Testis (tissue), 2 donors: ENCODE measurements at regions not wholly inside any gene's neighbourhood (a gene's known extent, or its start where the extent isn't known, plus 50 kb on each side); places are given as distances from the start of the nearest gene placed in this dataset.

Experiments
- DNase-seq: peaks from one replicate; pipeline ENCODE4 v3.0.0-alpha.2; 2019
- H3K27ac ChIP-seq, 2 donors: fragments of 200-600 bp; sonication (generic); one replicate each; pipeline ENCODE4 v1.5.1; 2019
- H3K27me3 ChIP-seq: fragments of 200-600 bp; sonication (generic); one replicate; pipeline ENCODE4 v1.5.1; 2019
- H3K36me3 ChIP-seq: fragments of 200-600 bp; sonication (generic); one replicate; pipeline ENCODE4 v1.5.1; 2017; ENCODE audit warnings: low read depth; ENCODE audit errors: missing control alignments
- H3K4me1 ChIP-seq: fragments of 200-600 bp; sonication (generic); one replicate; pipeline ENCODE4 v1.5.1; 2019
- H3K4me3 ChIP-seq, 2 donors: fragments of 200-600 bp; sonication (generic); one replicate each; pipeline ENCODE4 v1.5.1; 2017 to 2019
- H3K9me3 ChIP-seq: fragments of 200-600 bp; sonication (generic); one replicate; pipeline ENCODE4 v1.5.1; 2017
- CTCF ChIP-seq, 3 experiments: fragments of 450-650 bp in 2 of 3; fragments of 200-600 bp in 1 of 3; sonication (generic) in 1 of 3; IDR thresholded peaks; one replicate each; pipeline ENCODE4 v1.5.1; 2016 to 2019; ENCODE audit warnings: antibody characterized with exemption in 3 of 3, mild to moderate bottlenecking in 2 of 3, moderate library complexity in 1 of 3
- POLR2A ChIP-seq: fragments of 450-650 bp; IDR thresholded peaks from one replicate; pipeline ENCODE4 v1.6.1; 2017; ENCODE audit warnings: antibody characterized with exemption, mild to moderate bottlenecking, moderate library complexity
- WGBS, 2 donors: methylation state at CpG; one replicate each; pipeline ENCODE4 v1.1.5; 2018; 5-methylcytosine and 5-hydroxymethylcytosine counted together
- intact Hi-C: fragments of 100-400 bp; cut with DNase I; formaldehyde crosslinking; loops from one replicate; pipeline ENCODE4 v1.15.1; 2023; ENCODE audit warnings: low total_unique reads

GRCh38 chr13:63625869-63626268, 2210.2 kb upstream of the PCDH20 start:
- DNase-seq = no peak
- intact Hi-C loops = no loop called here
- no peaks in the 10 kb centered on the region for H3K4me1 ChIP-seq

GRCh38 chr13:63614874-63615612, 2199.4 kb upstream of the PCDH20 start:
- H3K27ac ChIP-seq = no peak overlapping the region
- TF ChIP-seq CTCF (IDR thresholded peaks at IDR 0.05) (no peak), POLR2A (no peak)
- intact Hi-C loops = no loop called here
- H3K36me3 ChIP-seq = no peaks in the 10 kb centered on the region
- H3K4me3 ChIP-seq = no peak overlapping the region
- H3K4me1 ChIP-seq = no peaks in the 10 kb centered on the region
- WGBS, 2 donors = 76 to 79% methylated on average over 5 of the region's 5 CpGs
- DNase-seq = no peak
- H3K27me3 ChIP-seq = no peaks in the 10 kb centered on the region
- H3K9me3 ChIP-seq = no peaks in the 10 kb centered on the region

More at GRCh38 chr13:63625869-63626268, 2210.2 kb upstream of the PCDH20 start:
- Histone ChIP-seq H3K4me3 (no peak overlapping the region), H3K9me3 (no peaks in the 10 kb centered on the region), H3K27me3 (no peaks in the 10 kb centered on the region), H3K27ac (no peak overlapping the region), H3K36me3 (no peaks in the 10 kb centered on the region)
- no peak for TF ChIP-seq POLR2A
- TF ChIP-seq CTCF (IDR thresholded peaks at IDR 0.05) = no peak
- WGBS, 2 donors = 56 to 80% methylated on average over 1 of the region's 1 CpG

- no peak for DNase-seq
- WGBS, 2 donors = 94 to 98% methylated on average over 1 of the region's 1 CpG
- Histone ChIP-seq H3K4me1 (no peaks in the 10 kb centered on the region), H3K27me3 (no peaks in the 10 kb centered on the region), H3K4me3 (no peak overlapping the region), H3K27ac (no peak overlapping the region), H3K9me3 (no peaks in the 10 kb centered on the region), H3K36me3 (no peaks in the 10 kb centered on the region)
- no peak for TF ChIP-seq CTCF (IDR thresholded peaks at IDR 0.05)
- no peak for TF ChIP-seq POLR2A
- intact Hi-C loops = no loop called here
Measured at GRCh38 chr13:63607153-63607552, 2191.5 kb upstream of the PCDH20 start.

GRCh38 chr13:63605962-63606361, 2190.3 kb upstream of the PCDH20 start:
- intact Hi-C loops = no loop called here
- no peaks in the 10 kb centered on the region for H3K4me1 ChIP-seq
- H3K36me3 ChIP-seq = no peaks in the 10 kb centered on the region

More at GRCh38 chr13:63605962-63606361, 2190.3 kb upstream of the PCDH20 start:
- no peaks in the 10 kb centered on the region for H3K9me3 ChIP-seq
- no peaks in the 10 kb centered on the region for H3K27me3 ChIP-seq
- no peak for DNase-seq
- H3K4me3 ChIP-seq = no peak overlapping the region
- H3K27ac ChIP-seq = no peak overlapping the region
- no peak for TF ChIP-seq POLR2A
- TF ChIP-seq CTCF (IDR thresholded peaks at IDR 0.05) = no peak
